H9 (cell line): ENCODE measurements at regions not wholly inside any gene's neighbourhood (a gene's known extent, or its start where the extent isn't known, plus 50 kb on each side); places are given as distances from the start of the nearest gene placed in this dataset.

Experiments
- DNase-seq: peaks from one replicate; pipeline ENCODE4 v3.0.0-alpha.2; 2017
- H2AFZ ChIP-seq: one replicate; pipeline ENCODE4 v1.6.1; 2013; ENCODE audit warnings: mild to moderate bottlenecking, low read length, control low read depth, moderate library complexity
- H2AK5ac ChIP-seq: 2 replicates; pipeline ENCODE4 v1.6.1; 2013; ENCODE audit warnings: low read length, control low read depth, mixed read lengths; ENCODE audit not compliant: insufficient read length
- H2BK120ac ChIP-seq: one replicate; pipeline ENCODE4 v1.6.1; 2013; ENCODE audit warnings: low read depth, mild to moderate bottlenecking, low read length, control low read depth, inconsistent platforms; ENCODE audit not compliant: poor library complexity, severe bottlenecking
- H2BK12ac ChIP-seq: 2 replicates; pipeline ENCODE4 v1.6.1; 2013; ENCODE audit warnings: low read length, control low read depth, mixed read lengths, low read depth; ENCODE audit not compliant: insufficient read length
- H2BK15ac ChIP-seq: 2 replicates; pipeline ENCODE4 v1.6.1; 2013; ENCODE audit warnings: low read depth, low read length, control low read depth
- H2BK20ac ChIP-seq: one replicate; pipeline ENCODE4 v1.6.1; 2013; ENCODE audit warnings: low read depth, mild to moderate bottlenecking, low read length, control low read depth, inconsistent platforms; ENCODE audit not compliant: poor library complexity, severe bottlenecking
- H2BK5ac ChIP-seq: 2 replicates; pipeline ENCODE4 v1.6.1; 2013; ENCODE audit warnings: low read length, control low read depth, mixed read lengths; ENCODE audit not compliant: insufficient read length
- H3K14ac ChIP-seq: 2 replicates; pipeline ENCODE4 v1.6.1; 2013; ENCODE audit warnings: low read length, control low read depth; ENCODE audit not compliant: insufficient read depth
- H3K18ac ChIP-seq: 2 replicates; pipeline ENCODE4 v1.6.1; 2013; ENCODE audit warnings: low read depth, mild to moderate bottlenecking, mixed read lengths, low read length, control low read depth; ENCODE audit not compliant: insufficient read length
- H3K23ac ChIP-seq: 2 replicates; pipeline ENCODE4 v1.6.1; 2013; ENCODE audit warnings: low read length, control low read depth, mixed read lengths, low read depth; ENCODE audit not compliant: insufficient read length
- H3K23me2 ChIP-seq: 2 replicates; pipeline ENCODE4 v1.6.1; 2013; ENCODE audit warnings: low read depth, mild to moderate bottlenecking, mixed read lengths, low read length, control low read depth; ENCODE audit not compliant: insufficient read length, poor library complexity, severe bottlenecking
- H3K27ac ChIP-seq: 2 replicates; pipeline ENCODE4 v1.5.1; 2013; ENCODE audit warnings: low read length, control low read depth, mixed read lengths, low read depth; ENCODE audit not compliant: insufficient read length
- H3K27me3 ChIP-seq: 2 replicates; pipeline ENCODE4 v1.6.1; 2013; ENCODE audit warnings: low read length, control low read depth, inconsistent platforms; ENCODE audit not compliant: insufficient read depth
- H3K4ac ChIP-seq: 2 replicates; pipeline ENCODE4 v1.6.1; 2013; ENCODE audit warnings: low read depth, mild to moderate bottlenecking, control low read depth, inconsistent platforms, low read length, moderate library complexity
- H3K4me1 ChIP-seq: 2 replicates; pipeline ENCODE4 v1.6.1; 2013; ENCODE audit warnings: low read length, control low read depth, inconsistent platforms; ENCODE audit not compliant: insufficient read depth
- H3K4me2 ChIP-seq: 2 replicates; pipeline ENCODE4 v1.6.1; 2013; ENCODE audit warnings: low read length, control low read depth, mixed read lengths; ENCODE audit not compliant: insufficient read length, insufficient read depth
- H3K56ac ChIP-seq: 2 replicates; pipeline ENCODE4 v1.6.1; 2013; ENCODE audit warnings: low read depth, mild to moderate bottlenecking, mixed read lengths, low read length, control low read depth; ENCODE audit not compliant: insufficient read length
- H3K79me1 ChIP-seq: 2 replicates; pipeline ENCODE4 v1.6.1; 2013; ENCODE audit warnings: low read depth, mild to moderate bottlenecking, moderate library complexity, low read length, control low read depth, inconsistent platforms; ENCODE audit not compliant: insufficient read depth, poor library complexity, severe bottlenecking
- H3K79me2 ChIP-seq: 2 replicates; pipeline ENCODE4 v1.6.1; 2013; ENCODE audit warnings: low read length, control low read depth, inconsistent platforms; ENCODE audit not compliant: insufficient read depth
- H3K9ac ChIP-seq: 2 replicates; pipeline ENCODE4 v1.6.1; 2013; ENCODE audit warnings: low read length, control low read depth, mixed read lengths; ENCODE audit not compliant: insufficient read length; ENCODE audit errors: extremely low read depth
- H3K9me3 ChIP-seq: one replicate; pipeline ENCODE4 v1.6.1; 2013; ENCODE audit warnings: low read depth, low read length, inconsistent platforms; ENCODE audit not compliant: control insufficient read depth
- H3T11ph ChIP-seq: one replicate; pipeline ENCODE4 v1.6.1; 2013; ENCODE audit warnings: mild to moderate bottlenecking, low read length, control low read depth, inconsistent platforms
- H4K20me1 ChIP-seq: one replicate; pipeline ENCODE4 v1.6.1; 2013; ENCODE audit not compliant: control insufficient read depth, insufficient read length, insufficient read depth
- H4K5ac ChIP-seq: 2 replicates; pipeline ENCODE4 v1.6.1; 2013; ENCODE audit warnings: low read depth, mild to moderate bottlenecking, mixed read lengths, low read length, control low read depth; ENCODE audit not compliant: insufficient read length
- H4K8ac ChIP-seq: replicated peaks from 2 replicates; pipeline ENCODE4 v1.6.1; 2013; ENCODE audit warnings: low read length, control low read depth, mixed read lengths, low read depth; ENCODE audit not compliant: insufficient read length
- H4K91ac ChIP-seq: 2 replicates; pipeline ENCODE4 v1.6.1; 2013; ENCODE audit warnings: low read depth, mild to moderate bottlenecking, moderate library complexity, mixed read lengths, low read length, control low read depth; ENCODE audit not compliant: insufficient read length
- H3K27ac Mint-ChIP-seq, 3 experiments: 2 replicates in 2 of 3; 3 replicates in 1 of 3; pipeline ENCODE4 v1.8.0; 2020 to 2021; ENCODE audit warnings: mixed read lengths in 3 of 3, mild to moderate bottlenecking in 1 of 3, moderate library complexity in 1 of 3
- H3K27me3 Mint-ChIP-seq: 2 replicates; pipeline ENCODE4 v1.8.0; 2021; ENCODE audit warnings: low read depth, mild to moderate bottlenecking, moderate library complexity, mixed read lengths
- H3K36me3 Mint-ChIP-seq, 3 experiments: 2 replicates in 2 of 3; 3 replicates in 1 of 3; pipeline ENCODE4 v1.8.0; 2020 to 2021; ENCODE audit warnings: low read depth in 3 of 3, mixed read lengths in 3 of 3; ENCODE audit not compliant: insufficient read depth in 1 of 3
- H3K4me1 Mint-ChIP-seq, 2 experiments: 2 replicates each; pipeline ENCODE4 v1.8.0; 2020; ENCODE audit warnings: mixed read lengths in 2 of 2
- H3K4me3 Mint-ChIP-seq, 2 experiments: 2 replicates in 1 of 2; 3 replicates in 1 of 2; pipeline ENCODE4 v1.8.0; 2020 to 2021; ENCODE audit warnings: mild to moderate bottlenecking in 2 of 2, mixed read lengths in 2 of 2, moderate library complexity in 1 of 2
- H3K9me3 Mint-ChIP-seq, 2 experiments: 2 replicates in 1 of 2; 3 replicates in 1 of 2; pipeline ENCODE4 v1.8.0; 2020; ENCODE audit warnings: mild to moderate bottlenecking in 2 of 2, mixed read lengths in 2 of 2, moderate library complexity in 1 of 2
- CTCF ChIP-seq: fragments of 200-600 bp; sonication (generic); conservative IDR thresholded peaks from 3 replicates; pipeline ENCODE4 v1.8.0; 2021; ENCODE audit warnings: antibody characterized with exemption, mild to moderate bottlenecking
- WGBS: extraction: QIAGEN DNeasy Blood & Tissue Kit; methylation state at CpG from one replicate; pipeline ENCODE4 v1.1.7; 2013; ENCODE audit warnings: missing lambda C conversion rate, low lambda C conversion rate, mixed read lengths; ENCODE audit not compliant: insufficient read length; ENCODE audit errors: extremely low coverage; 5-methylcytosine and 5-hydroxymethylcytosine counted together

- H3K27me3 ChIP-seq: no peaks in the 10 kb centered on the region
- no peak overlapping the region for H2BK20ac ChIP-seq
- no peaks in the 10 kb centered on the region for H3K4me1 Mint-ChIP-seq
- H2BK120ac ChIP-seq: no peak overlapping the region
- H2AFZ ChIP-seq: no peak overlapping the region
- H4K91ac ChIP-seq: no peak overlapping the region
- no peak overlapping the region for H4K5ac ChIP-seq
- H3K4ac ChIP-seq: no peak overlapping the region
- no peaks in the 10 kb centered on the region for H3K23me2 ChIP-seq
- no peaks in the 10 kb centered on the region for H3K4me1 ChIP-seq
- H3K14ac ChIP-seq: no peak overlapping the region
- H3K4me3 Mint-ChIP-seq: no peak overlapping the region
- no peaks in the 10 kb centered on the region for H3K9me3 Mint-ChIP-seq
- no peaks in the 10 kb centered on the region for H3K36me3 Mint-ChIP-seq
- H2BK12ac ChIP-seq: no peak overlapping the region
- DNase-seq: no peak
- no peak overlapping the region for H3K56ac ChIP-seq
- H2BK5ac ChIP-seq: no peak overlapping the region
- H3T11ph ChIP-seq: no peak overlapping the region
- H3K4me2 ChIP-seq: no peak overlapping the region
- H3K9me3 ChIP-seq: no peaks in the 10 kb centered on the region
- H3K27ac Mint-ChIP-seq: no peak overlapping the region
- no peak overlapping the region for H3K23ac ChIP-seq
- H2BK15ac ChIP-seq: no peak overlapping the region
- H3K18ac ChIP-seq: no peak overlapping the region
- H3K79me1 ChIP-seq: no peaks in the 10 kb centered on the region
- no peaks in the 10 kb centered on the region for H3K27me3 Mint-ChIP-seq
- no CpG with 5 or more reads among the region's 9 CpGs for WGBS
- H3K27ac ChIP-seq: no peak overlapping the region
- H3K79me2 ChIP-seq: no peaks in the 10 kb centered on the region
- no peak overlapping the region for H3K9ac ChIP-seq
- TF ChIP-seq CTCF: no peak
- no peak overlapping the region for H4K8ac ChIP-seq
- no peak overlapping the region for H2AK5ac ChIP-seq
- H4K20me1 ChIP-seq: no peaks in the 10 kb centered on the region
These were observed 506.7 kb downstream of the HAPSTR1 start for GRCh38 chr16:9597967-9598730.
